ENCODE measurements at regions not wholly inside any gene's neighbourhood (a gene's known extent, or its start where the extent isn't known, plus 50 kb on each side); places are given as distances from the start of the nearest gene placed in this dataset.
"Not testable (repeated sequence)": the region's sequence is repeated elsewhere in the genome, so short reads cannot be mapped to it uniquely, and the experiment has no call there.

DNA sequence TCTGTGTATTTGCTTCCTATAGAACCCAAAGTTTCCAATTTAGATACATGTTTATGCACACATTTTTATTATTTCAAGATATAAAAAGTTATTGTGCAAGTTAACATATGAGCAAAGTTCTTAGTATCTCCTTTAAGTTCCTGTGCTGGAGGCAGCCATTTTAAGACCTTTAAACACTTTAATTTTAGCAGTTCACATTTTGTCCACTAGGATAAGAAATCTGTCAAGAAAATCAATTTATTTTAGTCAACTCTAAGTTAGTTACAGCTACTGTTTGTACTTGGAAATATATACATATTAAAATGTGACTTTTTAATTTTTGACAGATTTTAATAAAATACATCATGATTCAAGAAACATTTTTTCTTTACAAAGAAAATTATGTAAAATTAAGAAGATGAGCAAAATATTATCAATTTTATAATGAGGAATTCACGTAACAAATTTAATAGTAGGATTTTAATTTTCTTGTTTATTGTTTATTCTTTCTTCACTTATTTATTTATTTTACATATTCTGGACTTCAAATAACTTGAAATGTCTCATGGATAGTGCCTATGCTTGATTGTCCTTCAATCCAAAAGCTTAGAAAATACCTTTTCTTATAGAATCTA is 402.6 kb upstream of the GBE1 start:
- DNase-seq: no peak

DNA sequence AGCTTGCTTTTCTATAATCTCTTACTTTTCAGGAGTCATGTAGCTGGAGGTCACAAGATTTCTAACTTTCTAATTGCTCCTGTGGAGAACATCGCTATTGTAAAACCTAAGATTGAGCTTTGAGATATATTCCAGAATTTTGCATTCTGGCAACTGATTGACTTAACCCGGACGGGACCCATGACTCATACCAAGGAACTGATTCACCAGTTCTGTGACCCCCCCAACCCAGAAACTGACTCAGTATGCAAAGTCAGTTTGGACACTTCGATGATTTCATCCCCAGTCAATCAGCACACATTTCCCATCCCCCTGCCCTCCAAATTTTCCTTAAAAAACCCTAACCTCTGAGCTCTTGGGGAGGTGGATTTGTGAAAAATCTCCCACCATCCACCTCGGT is 396.5 kb upstream of the GBE1 start:
- DNase-seq: no peak

- not testable (repeated sequence) for DNase-seq
These were observed 392.4 kb upstream of the GBE1 start for GRCh38 chr3:82153892-82154291.

DNA sequence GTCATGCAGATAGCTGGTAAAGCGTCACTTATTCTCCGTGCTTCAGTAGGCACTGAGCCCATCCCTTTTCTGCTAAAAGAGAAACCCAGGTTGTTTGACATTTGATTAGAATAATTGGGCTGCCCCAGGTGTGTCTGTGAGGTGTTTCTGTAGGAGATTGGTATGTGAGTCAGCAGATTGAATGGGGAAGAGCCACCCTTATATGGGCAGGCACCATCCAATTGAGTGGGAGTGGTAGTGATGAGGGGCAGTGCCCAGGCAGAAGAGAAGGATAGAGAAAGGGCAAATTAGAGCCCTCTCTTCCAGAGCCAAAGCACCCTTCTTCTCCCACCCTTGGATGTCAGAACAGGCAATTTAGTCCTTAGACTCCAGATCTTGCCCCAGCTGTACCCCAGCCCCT is 384.3 kb upstream of the GBE1 start:
- no peak for DNase-seq

DNA sequence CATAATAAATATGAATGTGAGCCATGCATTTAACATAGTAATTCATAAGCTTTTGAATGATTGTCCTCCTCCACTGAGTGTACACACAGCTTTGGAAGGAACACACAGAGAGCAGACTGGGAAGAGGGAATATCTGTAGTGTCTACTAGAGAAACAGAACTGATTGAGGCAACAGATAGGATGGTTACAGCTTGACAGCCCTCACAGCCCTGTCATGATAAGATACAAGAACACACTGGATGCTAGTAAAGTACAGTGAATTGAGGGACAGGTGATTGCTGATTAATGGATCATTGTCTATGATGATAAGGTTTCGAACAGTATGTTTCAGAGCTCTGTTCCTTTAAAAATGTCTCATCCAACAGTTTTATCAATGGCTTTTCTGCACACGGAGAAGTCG is 383.4 kb upstream of the GBE1 start:
- DNase-seq: no peak

DNA sequence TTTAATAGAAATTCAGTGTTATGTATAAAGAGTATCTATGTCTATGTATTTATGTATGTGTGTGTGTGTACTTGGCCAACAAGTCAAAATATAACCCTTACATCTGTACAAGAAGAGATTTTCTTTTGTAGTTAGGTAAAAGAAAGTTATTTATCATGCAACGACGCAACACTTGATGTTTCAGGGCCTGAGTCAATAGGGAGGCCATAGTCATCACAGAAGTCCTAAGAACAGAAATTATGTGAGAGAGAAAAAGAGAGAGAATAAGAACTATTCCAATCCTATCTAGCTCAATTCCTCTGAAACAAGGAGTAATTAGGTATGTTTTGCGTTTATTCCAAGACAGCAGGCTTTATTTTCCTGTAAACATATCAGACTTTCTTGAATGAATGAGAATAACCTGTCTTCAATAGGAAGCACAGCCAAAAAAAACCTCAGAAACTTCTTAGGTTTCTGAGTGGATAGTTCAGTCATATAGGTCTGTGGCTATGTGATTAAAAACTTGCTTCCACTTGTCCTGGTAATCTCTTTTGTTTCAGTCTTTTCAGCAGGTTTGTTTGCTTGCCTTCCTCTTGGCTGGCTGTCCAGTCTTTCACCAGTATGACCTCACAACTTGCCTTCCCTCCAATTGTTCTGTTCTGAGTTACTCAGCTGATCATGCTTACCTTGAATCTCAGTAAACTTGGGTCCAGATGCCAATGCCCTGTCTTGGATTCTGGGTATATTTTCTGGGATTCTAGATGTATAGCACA is 382.4 kb upstream of the GBE1 start:
- no peak for DNase-seq

- DNase-seq: no peak
These were observed 380.1 kb upstream of the GBE1 start for GRCh38 chr3:82141592-82141991.

GRCh38 chr3:82137861-82138260 is 376.4 kb upstream of the GBE1 start:
- no peak for DNase-seq

DNA sequence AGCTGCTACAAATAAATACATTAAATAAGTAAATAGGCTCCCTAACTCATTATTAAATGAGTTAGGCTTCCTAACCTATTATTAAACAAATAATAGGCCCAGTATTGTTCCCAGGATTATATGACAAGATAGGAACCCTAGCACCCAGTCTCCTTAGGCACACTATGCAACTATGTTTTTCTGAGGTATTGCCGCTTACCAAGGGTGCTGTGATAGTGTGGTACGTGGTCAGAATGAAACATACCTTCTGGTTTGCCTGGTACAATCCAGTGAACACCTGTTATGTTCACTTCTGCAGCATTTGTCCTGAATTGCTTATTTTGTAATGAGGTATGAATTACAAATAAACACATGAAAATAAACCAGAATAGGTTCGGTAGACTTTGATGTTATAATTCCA is 375.6 kb upstream of the GBE1 start:
- no peak for DNase-seq

GRCh38 chr3:82133070-82133606 is 371.7 kb upstream of the GBE1 start:
- peak; percentile 49 for DNase-seq

- DNase-seq: no peak
These were observed 371.0 kb upstream of the GBE1 start for GRCh38 chr3:82132210-82133069.

DNA sequence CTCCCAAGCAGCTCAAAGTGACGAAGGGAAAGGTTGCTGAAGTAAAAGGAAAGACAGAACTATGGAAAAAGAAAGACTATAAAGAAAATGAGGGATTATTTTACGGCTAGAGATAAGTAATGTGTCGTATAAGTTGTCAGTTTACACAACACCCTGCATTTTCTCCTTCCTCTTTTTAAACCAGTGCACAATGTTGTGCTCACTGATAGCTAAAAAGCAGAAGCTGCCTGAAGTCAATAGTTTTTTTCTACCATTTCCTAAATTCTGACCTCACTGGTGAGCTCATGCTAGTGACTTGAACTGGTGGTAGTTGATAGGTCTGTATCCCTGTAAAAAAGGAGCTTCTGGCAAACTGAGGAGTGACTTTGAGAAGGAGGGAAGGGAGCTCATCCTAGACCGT is 368.6 kb upstream of the GBE1 start:
- DNase-seq: no peak

DNA sequence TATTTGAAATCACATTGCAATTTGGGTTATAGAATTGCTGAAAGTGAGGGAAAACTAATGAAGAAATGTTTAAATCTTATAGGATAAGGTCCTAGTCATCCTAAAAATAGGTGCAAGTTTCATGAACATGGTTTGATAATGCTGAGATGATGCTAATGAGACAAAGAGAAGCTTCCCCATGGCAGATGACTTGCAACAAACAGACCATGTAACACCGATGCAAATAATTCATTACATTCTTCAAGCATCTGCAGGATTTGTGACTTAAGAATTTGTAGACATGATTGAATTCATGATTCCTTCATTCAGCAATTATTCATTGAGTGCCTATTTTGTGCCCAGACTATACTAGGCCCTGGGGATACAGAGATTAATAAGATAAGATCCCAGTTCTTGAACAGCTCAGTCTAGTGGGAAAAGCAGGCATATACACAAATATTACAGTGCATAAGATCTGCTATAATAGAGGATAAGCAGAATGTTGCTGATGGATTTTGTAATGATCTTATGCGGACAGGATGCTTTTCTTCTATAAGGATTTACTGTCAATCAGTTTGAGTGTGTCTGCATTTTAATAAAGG is 367.9 kb upstream of the GBE1 start:
- no peak for DNase-seq

DNA sequence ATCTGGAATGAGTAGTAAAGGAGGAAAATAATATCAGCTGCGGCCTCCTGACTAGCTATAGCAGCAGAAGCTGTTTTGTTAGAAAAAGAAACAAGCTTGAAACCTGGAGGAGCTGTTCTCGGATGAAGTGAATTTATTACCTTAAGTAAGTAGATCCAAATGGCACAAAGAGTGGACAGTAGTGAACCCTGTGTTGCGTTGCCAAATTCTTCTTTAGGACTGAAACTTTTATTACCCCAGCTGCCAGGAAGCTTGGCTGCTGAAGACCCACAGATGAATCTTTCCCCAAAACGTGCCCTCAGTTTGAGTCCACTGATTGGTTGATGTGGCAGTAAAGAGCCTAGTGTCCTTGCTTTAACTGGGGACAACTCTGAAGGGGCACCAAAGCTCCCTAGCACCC is 366.8 kb upstream of the GBE1 start:
- peak; percentile 36 for DNase-seq

GRCh38 chr3:82122554-82123345 is 361.3 kb upstream of the GBE1 start:
- DNase-seq: no peak

GRCh38 chr3:82114589-82114988 is 353.1 kb upstream of the GBE1 start:
- DNase-seq: no peak

DNA sequence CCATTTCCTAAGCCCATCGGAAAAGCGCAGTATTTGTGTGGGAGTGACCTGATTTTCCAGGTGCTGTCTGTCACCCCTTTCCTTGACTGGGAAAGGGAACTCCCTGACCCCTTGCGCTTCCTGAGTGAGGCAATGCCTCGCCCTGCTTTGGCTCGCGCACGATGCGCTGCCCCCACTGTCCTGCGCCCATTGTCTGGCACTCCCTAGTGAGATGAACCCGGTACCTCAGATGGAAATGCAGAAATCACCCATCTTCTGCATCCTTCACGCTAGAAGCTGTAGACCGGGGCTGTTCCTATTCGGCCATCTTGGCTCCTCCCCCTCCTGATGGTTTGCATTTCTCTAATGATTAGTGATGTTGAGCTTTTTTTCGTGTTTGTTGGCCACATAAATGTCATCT is 349.3 kb upstream of the GBE1 start:
- DNase-seq: not testable (repeated sequence)

DNA sequence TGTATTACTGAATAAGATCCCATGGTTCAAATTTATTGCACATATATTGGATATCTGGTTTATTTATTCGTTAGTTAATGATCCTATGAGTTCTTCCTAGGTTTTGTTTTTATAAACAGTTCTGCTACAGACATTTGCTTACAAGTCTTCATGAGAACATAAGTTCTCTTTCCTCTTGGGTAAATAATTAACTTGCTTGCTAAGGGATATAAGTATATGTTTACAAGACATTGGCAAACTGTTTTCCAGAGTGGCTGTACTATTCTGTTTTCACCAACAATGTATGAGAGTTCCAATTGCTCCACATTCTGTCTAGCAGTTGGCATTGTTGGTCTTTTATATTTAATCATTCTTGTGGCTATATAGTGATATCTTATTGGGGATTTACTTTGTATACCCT is 341.8 kb upstream of the GBE1 start:
- DNase-seq: no peak

- peak; percentile 1 for DNase-seq
These were observed 338.9 kb upstream of the GBE1 start for GRCh38 chr3:82100378-82100777.

- DNase-seq: no peak
These were observed 332.2 kb upstream of the GBE1 start for GRCh38 chr3:82093641-82094040.

DNA sequence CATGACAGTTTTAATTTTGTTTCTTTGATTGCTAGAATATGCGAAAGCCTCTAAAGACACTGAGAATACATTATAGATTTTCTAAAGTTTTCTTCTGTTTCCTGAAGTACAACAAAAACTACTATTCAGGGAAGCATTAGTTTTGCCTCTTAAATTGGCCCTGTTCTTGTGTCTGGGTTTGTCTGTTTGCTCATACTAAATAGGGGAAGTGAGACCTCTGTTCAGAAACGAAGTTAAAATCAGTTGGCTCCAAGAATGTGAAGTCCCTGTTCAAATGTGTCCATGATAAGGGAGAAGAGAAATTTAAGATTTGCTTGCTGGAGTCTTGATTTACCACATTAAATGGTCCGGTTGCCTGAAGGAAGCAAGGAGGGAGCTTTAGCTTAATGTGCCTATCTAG is 327.3 kb upstream of the GBE1 start:
- DNase-seq: no peak

GRCh38 chr3:82087958-82088357 is 326.5 kb upstream of the GBE1 start:
- DNase-seq: no peak
